ENCODE measurements at regions not wholly inside any gene's neighbourhood (a gene's known extent, or its start where the extent isn't known, plus 50 kb on each side); places are given as distances from the start of the nearest gene placed in this dataset.

DNA sequence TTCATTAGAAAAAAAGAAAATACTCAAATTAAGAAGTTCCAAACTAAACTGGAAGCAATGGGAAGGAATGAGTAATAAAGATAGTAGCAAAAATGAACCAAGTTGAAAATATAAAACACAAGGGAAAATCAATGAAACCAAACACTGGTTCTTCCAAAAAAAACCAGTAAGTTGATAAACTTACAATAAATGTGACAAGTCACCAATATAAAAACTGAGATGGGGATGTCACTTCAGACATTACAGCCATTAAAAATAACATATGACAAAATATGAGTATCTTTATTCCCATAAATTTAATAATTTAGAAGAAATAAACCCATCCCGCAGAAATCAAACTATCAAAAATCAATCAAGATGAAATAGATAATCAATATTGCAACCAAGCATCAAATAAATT is 633.9 kb upstream of the RAB6C start (continued):
- TF ChIP-seq AR (CRISPR knock-in tag; IDR thresholded peaks at IDR 0.05) = no peak
- no peak for TF ChIP-seq SOX15 (CRISPR knock-in tag; IDR thresholded peaks at IDR 0.05)
- TF ChIP-seq, protein P1, sequence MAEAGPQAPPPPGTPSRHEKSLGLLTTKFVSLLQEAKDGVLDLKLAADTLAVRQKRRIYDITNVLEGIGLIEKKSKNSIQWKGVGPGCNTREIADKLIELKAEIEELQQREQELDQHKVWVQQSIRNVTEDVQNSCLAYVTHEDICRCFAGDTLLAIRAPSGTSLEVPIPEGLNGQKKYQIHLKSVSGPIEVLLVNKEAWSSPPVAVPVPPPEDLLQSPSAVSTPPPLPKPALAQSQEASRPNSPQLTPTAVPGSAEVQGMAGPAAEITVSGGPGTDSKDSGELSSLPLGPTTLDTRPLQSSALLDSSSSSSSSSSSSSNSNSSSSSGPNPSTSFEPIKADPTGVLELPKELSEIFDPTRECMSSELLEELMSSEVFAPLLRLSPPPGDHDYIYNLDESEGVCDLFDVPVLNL (CRISPR knock-in tag; IDR thresholded peaks at IDR 0.05; ENCODE audit: borderline replicate concordance, low read depth) = no peak

- Mint-ChIP-seq H3K9me3 (no peaks in the 10 kb centered on the region), H3K4me3 (no peak overlapping the region), H3K27me3 (ENCODE audit: low read depth) (no peaks in the 10 kb centered on the region), H3K36me3 (no peaks in the 10 kb centered on the region), H3K4me1 (no peaks in the 10 kb centered on the region), H3K27ac (no peak overlapping the region)
- ChIA-PET POLR2A (no interaction called here), CTCF (no interaction called here)
- ATAC-seq (no peak), DNase-seq (ENCODE audit: low spot score) (no peak)
- no peak for TF ChIP-seq JUN (CRISPR knock-in tag; IDR thresholded peaks at IDR 0.05)
- TF ChIP-seq, protein P2, sequence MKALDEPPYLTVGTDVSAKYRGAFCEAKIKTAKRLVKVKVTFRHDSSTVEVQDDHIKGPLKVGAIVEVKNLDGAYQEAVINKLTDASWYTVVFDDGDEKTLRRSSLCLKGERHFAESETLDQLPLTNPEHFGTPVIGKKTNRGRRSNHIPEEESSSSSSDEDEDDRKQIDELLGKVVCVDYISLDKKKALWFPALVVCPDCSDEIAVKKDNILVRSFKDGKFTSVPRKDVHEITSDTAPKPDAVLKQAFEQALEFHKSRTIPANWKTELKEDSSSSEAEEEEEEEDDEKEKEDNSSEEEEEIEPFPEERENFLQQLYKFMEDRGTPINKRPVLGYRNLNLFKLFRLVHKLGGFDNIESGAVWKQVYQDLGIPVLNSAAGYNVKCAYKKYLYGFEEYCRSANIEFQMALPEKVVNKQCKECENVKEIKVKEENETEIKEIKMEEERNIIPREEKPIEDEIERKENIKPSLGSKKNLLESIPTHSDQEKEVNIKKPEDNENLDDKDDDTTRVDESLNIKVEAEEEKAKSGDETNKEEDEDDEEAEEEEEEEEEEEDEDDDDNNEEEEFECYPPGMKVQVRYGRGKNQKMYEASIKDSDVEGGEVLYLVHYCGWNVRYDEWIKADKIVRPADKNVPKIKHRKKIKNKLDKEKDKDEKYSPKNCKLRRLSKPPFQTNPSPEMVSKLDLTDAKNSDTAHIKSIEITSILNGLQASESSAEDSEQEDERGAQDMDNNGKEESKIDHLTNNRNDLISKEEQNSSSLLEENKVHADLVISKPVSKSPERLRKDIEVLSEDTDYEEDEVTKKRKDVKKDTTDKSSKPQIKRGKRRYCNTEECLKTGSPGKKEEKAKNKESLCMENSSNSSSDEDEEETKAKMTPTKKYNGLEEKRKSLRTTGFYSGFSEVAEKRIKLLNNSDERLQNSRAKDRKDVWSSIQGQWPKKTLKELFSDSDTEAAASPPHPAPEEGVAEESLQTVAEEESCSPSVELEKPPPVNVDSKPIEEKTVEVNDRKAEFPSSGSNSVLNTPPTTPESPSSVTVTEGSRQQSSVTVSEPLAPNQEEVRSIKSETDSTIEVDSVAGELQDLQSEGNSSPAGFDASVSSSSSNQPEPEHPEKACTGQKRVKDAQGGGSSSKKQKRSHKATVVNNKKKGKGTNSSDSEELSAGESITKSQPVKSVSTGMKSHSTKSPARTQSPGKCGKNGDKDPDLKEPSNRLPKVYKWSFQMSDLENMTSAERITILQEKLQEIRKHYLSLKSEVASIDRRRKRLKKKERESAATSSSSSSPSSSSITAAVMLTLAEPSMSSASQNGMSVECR (CRISPR knock-in tag; IDR thresholded peaks at IDR 0.05; ENCODE audit: borderline replicate concordance) = no peak
- no peak for TF ChIP-seq USF2 (CRISPR knock-in tag; IDR thresholded peaks at IDR 0.05)
- no peak for TF ChIP-seq TEAD4 (CRISPR knock-in tag; IDR thresholded peaks at IDR 0.05)
- TF ChIP-seq ZNF281 (CRISPR knock-in tag; IDR thresholded peaks at IDR 0.05) = no peak
- TF ChIP-seq AFF4 (CRISPR knock-in tag; IDR thresholded peaks at IDR 0.05; ENCODE audit: borderline replicate concordance) = no peak
- TF ChIP-seq RORB (CRISPR knock-in tag; IDR thresholded peaks at IDR 0.05) = no peak
- TF ChIP-seq, protein P3, sequence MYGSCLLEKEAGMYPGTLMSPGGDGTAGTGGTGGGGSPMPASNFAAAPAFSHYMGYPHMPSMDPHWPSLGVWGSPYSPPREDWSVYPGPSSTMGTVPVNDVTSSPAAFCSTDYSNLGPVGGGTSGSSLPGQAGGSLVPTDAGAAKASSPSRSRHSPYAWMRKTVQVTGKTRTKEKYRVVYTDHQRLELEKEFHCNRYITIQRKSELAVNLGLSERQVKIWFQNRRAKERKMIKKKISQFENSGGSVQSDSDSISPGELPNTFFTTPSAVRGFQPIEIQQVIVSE (CRISPR knock-in tag; IDR thresholded peaks at IDR 0.05; ENCODE audit: borderline replicate concordance) = no peak
- TF ChIP-seq ZNF532 (CRISPR knock-in tag; IDR thresholded peaks at IDR 0.05; ENCODE audit: borderline replicate concordance) = no peak
- no peak for TF ChIP-seq NR3C1 (CRISPR knock-in tag; conservative IDR thresholded peaks at IDR 0.05; ENCODE audit: low read depth)
Observed at GRCh38 chr2:129347486-129348217, 631.8 kb upstream of the RAB6C start.
